ENCODE measurements at regions not wholly inside any gene's neighbourhood (a gene's known extent, or its start where the extent isn't known, plus 50 kb on each side); places are given as distances from the start of the nearest gene placed in this dataset.
A peak's percentile ranks its signal among the peaks of the same experiment; 100 is the strongest.

DNA sequence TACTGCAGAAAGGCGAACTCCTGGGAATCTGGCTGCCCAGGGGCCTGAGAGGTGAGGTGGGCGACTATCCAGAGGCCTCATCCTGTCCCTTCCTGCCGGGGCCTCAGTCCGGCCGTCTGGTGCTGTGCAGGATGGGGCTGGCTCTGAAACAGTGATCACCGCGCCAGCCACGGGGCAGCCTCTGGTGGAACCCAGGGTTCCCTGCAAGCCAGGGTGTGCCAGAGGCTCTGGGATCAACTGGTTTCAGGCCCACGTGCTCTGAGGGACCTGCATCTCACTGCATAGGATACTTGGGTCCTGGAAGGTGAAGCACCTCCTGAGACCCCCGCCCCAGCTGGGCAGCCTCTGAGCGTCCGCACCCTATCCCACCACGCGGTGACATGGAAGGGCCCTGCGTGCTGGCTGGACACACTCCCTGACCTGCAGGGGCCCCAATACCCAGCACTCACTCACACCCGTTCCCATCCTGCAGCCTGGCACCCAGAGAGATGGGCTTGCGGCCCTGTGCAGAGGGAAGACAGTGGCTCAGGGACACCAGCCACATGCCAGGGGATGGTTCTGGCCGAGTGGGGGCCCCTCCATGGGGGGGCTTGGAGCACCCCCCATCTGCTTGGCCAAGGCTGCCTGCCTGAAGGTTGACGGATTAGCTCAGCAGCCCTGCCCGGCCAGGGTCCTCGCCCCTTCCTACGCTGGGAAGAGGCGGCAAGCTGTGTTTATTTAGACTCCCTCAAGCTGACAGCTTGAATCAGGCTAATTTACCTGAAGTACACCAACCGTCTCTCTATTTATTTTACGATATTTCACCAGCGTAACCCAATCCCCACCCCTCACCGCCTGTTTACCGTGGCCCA lies 64.3 kb upstream of the TTC34 start:
- no peak for DNase-seq

DNA sequence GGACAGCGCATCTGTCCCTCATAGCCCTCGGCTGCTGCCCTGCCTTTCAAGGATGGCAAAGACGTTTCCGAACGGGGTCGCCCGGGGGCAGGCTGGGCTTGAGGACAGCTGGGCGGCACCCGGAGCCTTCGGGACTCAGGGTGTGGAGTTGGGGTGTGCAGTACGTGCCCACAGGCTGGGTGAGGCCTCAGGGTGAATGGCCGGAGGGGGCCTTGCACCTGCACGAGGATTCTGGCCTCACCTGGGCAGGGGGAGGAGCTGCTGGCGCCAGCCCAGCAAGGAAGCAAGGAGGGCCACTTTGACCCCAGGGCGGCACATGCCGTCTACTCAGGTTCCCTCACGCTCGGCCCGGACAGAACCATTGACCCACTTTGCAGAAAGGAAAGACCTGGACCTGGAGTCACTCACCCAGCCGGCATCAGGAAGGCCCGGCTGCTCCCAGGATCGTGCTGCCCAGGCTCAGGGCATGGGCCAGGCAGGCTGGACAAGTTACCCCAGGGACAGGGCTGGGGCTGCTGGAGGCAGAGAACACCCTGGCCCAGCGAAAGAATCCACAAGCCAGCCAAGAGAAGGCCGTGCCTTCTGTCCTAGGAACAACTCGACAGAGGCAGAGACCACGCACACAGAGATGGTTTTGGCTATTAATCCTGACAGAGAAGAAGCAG lies 65.1 kb upstream of the TTC34 start:
- DNase-seq = no peak

DNA sequence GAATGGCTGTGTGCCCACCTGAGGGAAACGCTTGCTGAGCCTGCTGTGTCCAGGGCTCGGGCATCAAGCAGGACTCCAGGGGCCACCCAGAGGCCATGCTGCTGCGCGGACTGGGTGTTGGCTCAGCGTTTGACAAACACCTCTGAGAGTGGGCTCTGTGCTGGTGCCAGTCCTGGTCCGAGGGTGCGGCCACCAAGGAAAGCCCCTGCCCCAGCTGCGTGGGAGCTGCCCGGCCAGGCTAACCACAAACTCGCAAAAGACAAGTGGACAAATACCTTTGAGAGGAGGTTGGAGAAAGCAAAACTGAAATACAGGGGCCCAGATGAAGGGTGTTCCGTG lies 65.6 kb upstream of the TTC34 start:
- no peak for DNase-seq

DNA sequence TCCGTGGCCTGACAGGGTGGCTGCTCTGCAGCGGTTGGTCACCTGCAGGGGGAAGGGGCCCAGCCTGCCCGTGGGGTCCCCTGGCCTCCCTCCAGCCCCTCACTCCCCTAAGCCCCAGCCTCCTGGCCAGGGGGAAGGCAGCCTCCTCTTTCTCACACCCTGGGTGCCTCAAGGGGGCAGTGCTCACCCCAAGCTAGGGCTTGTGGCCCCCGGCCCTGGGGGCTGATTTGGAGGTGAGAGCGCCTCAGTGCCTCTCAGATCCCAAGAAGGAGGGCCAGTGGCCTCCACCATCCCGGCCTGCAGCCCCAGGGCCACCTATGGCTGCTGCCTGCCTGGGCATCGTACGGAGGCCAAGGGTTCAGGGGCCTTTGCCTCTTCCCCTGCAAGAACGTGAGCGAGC lies 66.4 kb upstream of the TTC34 start:
- DNase-seq = no peak

DNA sequence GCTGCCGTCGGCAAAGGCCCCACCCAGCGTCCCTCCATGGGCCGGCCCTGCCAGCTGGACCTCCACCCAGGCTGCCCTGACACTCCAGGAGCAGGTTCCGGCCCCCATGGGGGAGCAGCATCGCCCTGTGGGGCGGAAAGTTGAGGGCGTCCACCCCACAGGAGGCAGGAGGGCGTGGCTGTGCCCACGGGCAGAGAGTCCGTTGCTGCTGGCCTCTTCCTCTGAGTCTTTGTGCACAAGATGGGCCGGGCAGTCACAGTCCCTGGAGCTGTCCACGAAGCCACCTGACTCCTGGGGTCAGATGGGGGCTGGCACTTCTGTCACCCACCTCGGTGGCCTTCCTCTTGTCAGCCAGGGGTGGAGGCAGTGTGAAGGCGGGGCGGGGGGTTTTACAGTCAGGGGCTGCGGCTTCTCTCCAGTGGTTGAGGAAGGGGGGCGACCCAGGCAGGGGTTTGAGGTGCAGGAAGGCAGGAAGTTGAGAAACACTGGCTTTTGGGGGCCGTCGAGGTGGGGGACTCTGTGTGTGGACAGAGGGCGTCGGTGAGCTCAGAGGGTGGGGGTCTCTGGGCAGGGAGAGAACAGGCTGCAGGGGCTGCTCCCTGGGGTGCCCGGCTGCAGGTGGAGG lies 67.2 kb upstream of the TTC34 start:
- no peak for DNase-seq

DNA sequence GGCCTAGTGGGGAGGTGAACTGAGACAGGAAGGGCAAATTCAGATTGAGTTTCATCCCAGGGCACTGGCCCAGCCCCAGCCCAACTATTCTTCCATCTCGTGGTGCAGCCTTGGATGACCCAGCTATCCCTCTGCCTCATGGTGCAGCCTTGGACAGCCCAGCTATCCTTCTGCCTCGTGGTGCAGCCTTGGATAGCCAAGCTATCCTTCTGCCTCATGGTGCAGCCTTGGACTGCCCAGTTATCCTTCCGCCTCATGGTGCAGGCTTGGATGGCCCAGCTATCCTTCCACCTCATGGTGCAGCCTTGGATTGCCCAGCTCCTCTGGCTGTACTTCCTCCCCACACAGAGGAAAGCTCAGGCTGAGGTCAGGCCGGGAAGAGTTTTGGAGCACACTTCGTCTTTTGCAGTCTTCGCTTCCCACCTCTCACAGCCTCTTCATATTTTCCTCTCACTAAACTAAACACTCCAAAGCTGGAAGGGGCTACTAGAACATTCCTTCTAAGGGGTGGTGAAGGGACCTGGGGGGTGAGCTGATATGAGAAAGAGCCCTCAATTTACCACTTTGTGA lies 69.8 kb upstream of the TTC34 start:
- DNase-seq = no peak

DNA sequence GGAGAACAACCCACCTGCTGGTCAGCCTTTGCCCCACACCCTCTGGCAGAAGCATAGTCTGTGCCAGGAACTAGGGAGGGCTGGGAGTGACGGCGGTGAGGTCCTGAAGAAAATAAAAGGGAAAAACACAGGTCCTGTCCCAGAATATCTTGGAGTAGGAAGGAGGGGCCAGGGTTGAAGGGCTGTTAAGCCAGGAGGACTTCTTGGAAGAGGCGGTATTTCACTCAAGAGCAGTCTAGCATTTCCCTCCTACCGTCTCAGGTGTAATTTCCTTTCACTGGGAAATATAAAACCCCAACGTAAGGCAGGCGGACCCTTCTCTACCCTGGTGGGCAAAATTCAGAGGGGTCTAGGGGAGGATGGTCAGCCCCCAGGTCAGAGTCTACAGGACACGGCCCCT lies 72.7 kb upstream of the TTC34 start:
- no peak for DNase-seq

DNA sequence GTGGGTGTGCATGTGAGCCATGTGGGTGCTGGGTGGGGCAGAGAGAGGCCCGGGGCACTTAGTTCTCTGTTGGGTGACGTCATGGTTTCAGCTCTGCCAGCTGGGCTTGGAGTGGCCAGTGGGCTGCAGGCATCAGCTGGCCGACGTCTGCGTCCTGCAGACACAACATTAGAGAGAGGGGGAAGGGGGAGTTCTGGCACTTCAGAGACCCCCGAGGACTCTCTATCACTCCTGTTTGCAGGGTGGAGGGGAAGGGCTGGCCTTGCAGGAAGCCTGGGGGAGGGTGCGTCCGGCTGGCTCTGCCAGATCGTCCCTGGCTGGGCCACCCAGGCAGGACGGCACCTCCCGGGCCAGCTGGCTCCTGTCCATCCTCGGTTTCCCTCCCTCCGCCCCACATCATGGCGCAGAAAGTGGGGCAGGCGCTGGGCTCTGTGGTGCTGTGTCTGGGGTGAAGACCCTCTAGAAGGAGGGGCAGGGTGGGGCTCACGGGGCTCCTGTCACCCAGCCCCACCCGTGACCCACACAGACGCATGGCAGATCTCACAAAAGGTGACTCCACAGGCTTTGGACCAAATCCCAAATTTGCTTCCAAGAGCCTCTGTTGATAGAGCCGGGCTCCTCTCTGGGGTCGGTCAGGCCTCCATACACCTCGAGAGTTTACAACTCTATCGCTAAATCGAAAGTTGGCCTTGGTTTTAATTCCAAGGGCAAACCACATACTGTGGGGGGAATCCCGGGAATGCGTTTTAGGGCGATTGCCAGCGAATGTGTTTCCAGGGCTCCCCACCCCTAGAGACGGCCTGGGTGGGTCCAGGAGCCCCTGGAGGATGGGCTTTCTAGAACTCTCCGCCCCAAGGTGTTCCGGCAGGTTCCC lies 73.4 kb upstream of the TTC34 start:
- DNase-seq = no peak

DNA sequence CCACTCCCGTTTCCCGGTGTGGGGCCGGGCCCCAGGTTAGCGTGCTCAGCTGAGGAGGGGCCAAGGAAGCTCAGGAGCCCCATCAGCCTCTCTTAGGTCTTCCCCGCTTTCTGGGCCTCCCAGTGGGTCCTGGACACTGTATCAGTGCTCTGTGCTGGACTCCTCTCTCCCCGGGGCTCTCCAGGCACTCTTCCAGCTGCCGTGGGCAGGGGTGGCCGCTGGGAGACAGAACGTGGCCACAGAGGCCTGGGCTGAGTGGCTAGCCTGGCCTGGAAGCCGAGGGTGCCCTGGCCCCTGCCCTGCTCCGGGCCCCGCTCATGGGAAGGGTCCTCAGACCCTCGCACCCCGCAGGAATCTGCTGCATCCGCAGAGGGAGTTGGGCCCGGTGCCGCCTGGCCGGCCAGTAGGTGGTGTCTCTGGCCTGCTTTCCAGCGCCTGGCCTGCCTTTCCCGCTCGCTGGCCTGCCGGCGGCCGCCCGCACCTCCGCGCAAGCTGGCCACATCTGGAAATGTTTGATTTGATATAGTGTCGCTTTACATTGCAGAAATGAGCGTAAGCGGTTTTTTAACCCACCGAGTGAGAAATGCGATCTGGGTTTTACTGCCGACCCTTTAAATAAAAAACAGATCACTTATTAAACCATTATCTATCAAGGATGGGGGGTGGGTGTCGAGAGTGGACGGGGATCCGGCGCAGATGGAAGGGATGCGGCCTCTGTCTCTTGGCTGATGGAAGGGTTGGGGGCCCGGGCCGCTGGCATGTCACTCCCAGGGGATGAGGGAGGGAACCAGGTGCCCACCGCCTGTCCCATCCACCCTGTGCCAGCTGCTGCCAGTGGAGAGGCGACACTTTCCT lies 74.4 kb upstream of the TTC34 start:
- peak; percentile 60 for DNase-seq

DNA sequence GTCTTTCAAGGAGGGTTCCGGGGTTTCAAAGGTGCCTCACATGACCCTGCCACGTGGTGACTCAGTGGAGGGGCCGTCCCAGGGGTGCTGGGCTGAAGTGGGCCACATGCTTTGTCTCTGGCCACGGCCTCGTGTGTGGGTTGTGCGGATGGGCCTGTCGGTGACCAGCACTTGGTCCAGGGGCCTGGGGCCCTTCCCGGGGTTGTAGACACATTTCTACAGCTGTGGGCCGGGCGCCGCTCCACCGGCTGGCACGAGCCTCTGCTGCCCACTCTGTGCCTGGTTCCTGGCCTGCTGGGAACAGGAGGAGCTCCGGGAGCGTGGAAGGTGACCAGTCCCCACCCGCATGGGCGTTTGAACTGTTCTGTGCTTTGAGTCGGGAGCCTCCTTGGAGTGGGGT lies 75.4 kb upstream of the TTC34 start:
- DNase-seq = no peak

DNA sequence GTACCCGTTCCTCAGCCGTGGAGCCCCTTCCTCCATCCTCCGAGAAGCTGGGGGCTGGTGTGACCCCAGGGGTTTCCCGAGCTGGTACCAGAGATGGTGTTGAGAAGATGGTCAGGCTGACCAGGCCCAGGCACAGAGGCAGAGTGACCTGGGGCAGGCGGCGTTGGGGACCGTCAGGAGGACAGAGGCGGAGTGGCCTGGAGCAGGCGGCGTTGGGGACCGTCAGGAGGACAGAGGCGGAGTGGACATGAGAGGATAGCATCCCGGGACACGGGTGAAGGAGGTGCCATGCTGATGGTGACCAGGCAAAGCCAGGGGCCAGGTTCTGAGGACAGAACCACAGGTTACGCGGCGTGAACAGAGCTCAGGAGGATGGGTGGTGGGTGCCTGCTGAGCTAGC lies 75.9 kb upstream of the TTC34 start:
- no peak for DNase-seq

DNA sequence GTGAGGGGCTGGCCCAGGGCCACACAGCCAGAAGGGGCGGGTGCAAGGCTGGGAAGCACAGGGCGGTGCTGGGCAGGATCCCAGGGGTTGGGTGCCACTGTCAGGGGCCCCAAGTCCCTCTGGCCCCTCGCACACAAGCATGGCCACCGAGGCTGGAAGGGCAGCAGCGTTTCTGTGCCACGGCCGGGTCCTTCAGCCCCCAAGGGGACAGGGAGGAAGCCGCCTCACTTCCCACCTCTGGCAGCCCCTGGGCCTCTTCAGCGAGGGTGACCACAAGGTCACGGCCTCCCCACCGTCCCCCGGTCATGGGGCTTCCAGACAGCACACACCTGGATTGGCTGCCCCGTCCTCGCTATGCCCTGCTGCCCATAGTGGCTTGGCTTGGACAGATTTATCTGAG lies 77.1 kb upstream of the TTC34 start:
- no peak for DNase-seq

DNA sequence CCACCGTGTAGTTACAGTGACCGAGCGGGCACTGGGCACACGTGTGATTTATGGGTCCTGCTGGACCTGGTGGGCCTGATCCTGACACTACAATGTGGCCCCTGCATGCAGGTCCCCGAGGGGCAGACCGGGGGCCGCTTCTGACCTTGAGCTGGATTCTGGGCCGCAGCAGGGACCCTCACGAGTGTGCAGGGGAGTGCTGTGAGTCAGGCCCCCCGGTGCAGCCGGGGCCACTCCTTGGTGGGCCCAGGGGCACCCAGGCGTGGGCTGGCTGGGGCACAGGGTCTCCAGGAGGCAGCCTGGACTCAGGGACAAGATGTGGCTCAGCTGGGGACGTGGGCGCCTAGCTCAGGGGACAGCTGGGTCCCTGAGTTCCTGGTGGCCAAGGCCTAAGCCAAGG lies 77.5 kb upstream of the TTC34 start:
- DNase-seq = no peak

DNA sequence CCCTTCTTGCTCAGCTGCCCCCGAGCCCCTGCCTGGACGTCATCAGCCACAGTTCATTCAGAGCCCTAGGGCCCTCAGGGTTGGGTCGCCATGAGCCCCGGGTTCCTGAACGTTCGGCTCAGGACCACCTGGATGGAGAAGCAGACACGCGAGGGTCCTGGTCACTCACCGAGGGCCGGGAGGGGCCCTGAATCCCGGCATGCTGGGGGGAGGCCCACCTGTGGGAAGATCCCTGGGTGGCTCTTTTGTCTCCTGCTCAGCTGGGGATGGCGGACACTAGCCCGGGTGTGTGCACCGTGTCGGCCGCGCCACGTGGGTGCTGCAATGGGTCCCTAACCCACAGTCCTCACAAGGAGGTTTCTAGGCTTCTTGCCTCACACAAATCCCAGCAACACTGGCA lies 78.1 kb upstream of the TTC34 start:
- DNase-seq = no peak

DNA sequence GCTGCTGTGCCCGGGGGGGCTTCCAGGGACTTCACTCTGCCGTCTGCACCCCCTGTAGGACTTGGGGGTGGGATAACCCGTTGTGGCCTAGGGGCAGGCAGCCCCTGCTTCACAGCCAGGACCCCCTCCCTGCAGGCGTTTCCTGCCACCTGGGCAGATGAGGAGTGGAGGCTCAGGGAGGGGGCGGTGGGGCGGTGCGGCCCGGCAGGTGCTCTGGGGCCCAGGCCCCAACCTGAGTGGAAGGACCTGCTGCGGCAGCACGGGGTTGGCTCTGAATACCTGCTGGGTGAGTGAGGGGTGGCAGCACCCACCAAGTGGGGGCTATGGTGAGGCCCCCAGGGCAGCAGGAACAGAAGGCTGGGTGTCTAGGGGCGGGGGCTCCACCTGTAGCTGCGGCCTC lies 78.6 kb upstream of the TTC34 start:
- DNase-seq = no peak

DNA sequence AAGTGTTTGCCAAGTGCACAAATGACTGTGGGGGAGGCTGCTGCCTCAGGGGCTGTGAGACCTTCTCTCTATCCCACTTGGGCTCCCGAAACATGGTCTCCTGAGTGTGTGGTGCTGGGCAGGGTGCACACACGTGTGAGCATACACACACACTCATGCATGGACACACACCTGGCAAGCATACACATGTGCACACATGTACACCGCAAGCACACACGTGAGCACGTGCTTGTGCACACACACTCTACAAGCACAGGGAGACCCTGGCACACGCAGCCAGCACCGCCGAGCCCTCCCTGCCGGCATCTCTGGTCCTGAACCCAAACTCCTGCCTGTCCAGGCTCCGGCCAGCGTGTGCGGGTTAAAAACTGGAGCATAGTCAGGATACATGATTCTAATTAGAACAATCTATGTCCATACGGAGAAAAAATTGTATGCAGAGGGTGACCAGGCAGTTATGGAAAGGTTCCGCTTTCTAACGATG lies 79.4 kb upstream of the TTC34 start:
- no peak for DNase-seq

DNA sequence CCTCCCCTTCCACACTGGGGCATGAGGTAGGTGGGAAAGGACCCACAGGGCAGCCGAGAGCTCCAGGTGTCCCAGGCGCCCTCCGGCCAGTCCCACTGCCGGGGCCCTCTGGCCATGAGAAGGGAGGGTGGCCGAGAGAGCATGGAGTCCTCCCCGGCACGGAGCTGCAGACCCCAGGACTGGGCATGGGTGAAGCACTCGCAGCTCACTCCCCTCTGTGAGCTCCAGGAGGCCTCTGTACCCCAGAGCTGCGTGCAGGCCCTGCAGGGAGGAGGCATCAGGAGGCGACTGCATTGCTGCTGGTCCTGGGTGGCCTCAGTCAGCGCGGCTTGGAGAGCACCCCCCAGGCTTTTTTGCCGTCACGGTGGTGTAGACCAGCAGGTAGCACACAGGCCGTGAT lies 80.1 kb upstream of the TTC34 start:
- DNase-seq = no peak

DNA sequence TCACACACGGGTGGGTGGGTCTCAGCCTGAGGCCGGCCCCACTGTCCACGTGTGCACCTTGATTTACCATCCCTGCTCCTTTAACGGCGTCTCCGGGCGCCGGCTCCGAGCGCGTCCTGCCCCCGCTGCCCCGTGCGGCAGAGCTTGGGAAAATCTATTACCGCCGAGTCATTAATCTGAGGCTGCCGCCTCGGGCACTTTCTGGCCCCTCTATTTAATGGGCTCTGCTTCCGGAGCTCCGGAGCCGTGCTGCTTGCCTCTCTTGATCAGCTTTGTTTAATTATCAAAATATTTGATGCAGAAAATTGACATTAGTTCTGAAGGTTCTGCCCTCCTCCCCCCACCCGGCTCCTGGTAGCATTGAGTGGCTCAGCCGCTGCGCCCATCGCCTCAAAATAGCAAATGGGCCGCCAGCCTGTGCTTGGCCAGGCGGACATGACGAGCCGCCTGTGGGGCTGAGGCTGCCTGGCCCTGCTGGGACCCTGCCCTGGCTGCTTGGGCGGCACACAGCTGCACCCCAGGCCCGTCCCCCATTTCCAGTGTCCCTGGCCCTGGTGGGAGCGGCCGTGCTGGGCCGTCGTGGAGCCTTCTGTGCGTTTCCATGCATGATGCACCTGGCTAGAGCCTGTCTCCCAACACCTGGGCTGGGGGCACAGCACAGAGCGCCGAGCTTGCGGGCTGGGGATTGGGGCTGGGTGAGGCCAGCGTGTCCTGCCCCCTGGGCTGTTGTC lies 81.6 kb upstream of the TTC34 start:
- peak; percentile 68 for DNase-seq

DNA sequence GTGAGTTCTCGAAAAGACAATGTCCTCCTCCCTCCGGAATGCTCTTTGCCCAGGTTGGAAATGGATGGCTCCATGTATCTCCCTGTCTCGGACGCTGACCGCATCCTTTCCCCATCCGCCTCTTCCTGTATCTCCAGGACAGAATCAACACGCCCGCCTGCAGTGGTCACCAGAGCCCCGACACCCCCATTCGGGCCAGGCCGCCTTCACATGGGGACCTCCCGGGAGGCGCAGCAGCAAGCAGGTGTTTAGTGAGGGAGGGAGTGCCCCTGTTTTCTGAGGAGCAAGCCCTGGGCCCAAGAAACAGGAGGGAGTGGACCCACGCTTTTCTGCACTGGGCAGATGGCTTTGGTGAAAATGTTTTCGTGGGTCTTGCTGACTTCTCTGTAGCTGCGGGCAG lies 83.5 kb upstream of the TTC34 start:
- DNase-seq = no peak

DNA sequence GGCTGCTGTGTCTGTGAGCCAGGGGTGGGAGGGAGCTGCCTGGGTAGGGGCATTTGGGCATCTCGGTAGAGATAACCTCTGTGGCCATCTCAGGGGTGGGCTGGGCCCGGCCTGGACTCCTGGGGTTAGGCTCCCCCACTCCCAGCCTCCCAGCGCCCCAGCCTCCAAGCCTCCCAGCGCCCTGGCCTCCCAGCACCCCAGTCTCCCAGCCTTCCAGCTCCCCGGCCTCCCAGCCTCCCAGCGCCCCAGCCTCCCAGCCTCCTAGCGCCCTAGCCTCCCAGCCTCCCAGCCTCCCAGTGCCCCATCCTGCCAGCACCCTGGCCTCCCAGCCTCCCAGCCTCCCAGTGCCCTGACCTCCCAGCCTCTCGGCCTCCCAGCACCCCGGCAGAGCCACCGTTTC lies 85.1 kb upstream of the TTC34 start:
- DNase-seq = no peak
